IMR-90 (cell line): ENCODE measurements at regions not wholly inside any gene's neighbourhood (a gene's known extent, or its start where the extent isn't known, plus 50 kb on each side); places are given as distances from the start of the nearest gene placed in this dataset.

ENCODE experiments used
- BHLHE40 ChIP-seq: fragments of 150-350 bp; IDR thresholded peaks from 2 replicates; pipeline ENCODE4 v1.6.1; 2016; ENCODE audit warnings: mild to moderate bottlenecking, low read depth, low read length
- CEBPB ChIP-seq: IDR thresholded peaks from 2 replicates; pipeline ENCODE4 v1.6.1; 2012; ENCODE audit warnings: low read depth, low read length, improper control_type of control experiment
- FOS ChIP-seq: fragments of 150-350 bp; IDR thresholded peaks from 2 replicates; pipeline ENCODE4 v1.6.1; 2016; ENCODE audit warnings: low read depth, low read length
- MAFK ChIP-seq: IDR thresholded peaks from 2 replicates; pipeline ENCODE4 v1.6.1; 2012; ENCODE audit warnings: low read depth, low read length, improper control_type of control experiment
- MXI1 ChIP-seq: IDR thresholded peaks from 2 replicates; pipeline ENCODE4 v1.6.1; 2012; ENCODE audit warnings: low read depth, mild to moderate bottlenecking, low read length, moderate library complexity, borderline replicate concordance
- POLR2A ChIP-seq: IDR thresholded peaks from 2 replicates; pipeline ENCODE4 v1.6.1; 2012; ENCODE audit warnings: mild to moderate bottlenecking, low read depth, low read length
- RAD21 ChIP-seq: IDR thresholded peaks from 2 replicates; pipeline ENCODE4 v1.6.1; 2012; ENCODE audit warnings: low read length, improper control_type of control experiment
- RCOR1 ChIP-seq: IDR thresholded peaks from 2 replicates; pipeline ENCODE4 v1.6.1; 2012; ENCODE audit warnings: mild to moderate bottlenecking, low read length, improper control_type of control experiment; ENCODE audit not compliant: insufficient replicate concordance
- RFX5 ChIP-seq: IDR thresholded peaks from 2 replicates; pipeline ENCODE4 v1.8.0; 2012; ENCODE audit warnings: low read depth, mild to moderate bottlenecking, low read length, moderate library complexity
- SMC3 ChIP-seq: fragments of 150-350 bp; IDR thresholded peaks from 2 replicates; pipeline ENCODE4 v1.6.1; 2016; ENCODE audit warnings: low read depth, mild to moderate bottlenecking, antibody characterized with exemption, low read length, moderate library complexity
- USF2 ChIP-seq: fragments of 150-350 bp; IDR thresholded peaks from 2 replicates; pipeline ENCODE4 v1.6.1; 2017; ENCODE audit warnings: mild to moderate bottlenecking, antibody characterized with exemption, low read length, low read depth
- TF ChIP-seq, protein P1 (sequence below): conservative IDR thresholded peaks from 2 replicates; pipeline ENCODE4 v1.5.1; 2012; ENCODE audit warnings: mild to moderate bottlenecking, low read depth, low read length, improper control_type of control experiment

DNA sequence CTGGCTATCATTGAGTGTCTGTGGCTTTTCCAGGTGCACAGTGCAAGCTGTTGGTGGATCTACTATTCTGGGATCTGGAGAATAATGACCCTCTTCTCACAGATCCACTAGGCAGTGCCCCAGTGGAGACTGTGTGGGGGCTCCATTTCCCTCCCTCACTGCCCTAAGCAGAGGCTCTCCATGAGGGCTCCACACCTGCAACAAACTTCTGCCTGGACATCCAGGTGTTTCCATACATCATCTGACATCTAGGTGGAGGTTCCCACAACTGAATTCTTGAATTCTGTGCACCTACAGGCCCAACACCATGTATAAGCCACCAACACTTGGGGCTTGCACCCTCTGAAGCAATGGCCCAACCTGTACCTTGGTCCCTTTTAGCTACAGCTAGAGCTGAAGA is 775.4 kb upstream of the CDH2 start:
- TF ChIP-seq POLR2A, result no peak
- TF ChIP-seq, protein P1, sequence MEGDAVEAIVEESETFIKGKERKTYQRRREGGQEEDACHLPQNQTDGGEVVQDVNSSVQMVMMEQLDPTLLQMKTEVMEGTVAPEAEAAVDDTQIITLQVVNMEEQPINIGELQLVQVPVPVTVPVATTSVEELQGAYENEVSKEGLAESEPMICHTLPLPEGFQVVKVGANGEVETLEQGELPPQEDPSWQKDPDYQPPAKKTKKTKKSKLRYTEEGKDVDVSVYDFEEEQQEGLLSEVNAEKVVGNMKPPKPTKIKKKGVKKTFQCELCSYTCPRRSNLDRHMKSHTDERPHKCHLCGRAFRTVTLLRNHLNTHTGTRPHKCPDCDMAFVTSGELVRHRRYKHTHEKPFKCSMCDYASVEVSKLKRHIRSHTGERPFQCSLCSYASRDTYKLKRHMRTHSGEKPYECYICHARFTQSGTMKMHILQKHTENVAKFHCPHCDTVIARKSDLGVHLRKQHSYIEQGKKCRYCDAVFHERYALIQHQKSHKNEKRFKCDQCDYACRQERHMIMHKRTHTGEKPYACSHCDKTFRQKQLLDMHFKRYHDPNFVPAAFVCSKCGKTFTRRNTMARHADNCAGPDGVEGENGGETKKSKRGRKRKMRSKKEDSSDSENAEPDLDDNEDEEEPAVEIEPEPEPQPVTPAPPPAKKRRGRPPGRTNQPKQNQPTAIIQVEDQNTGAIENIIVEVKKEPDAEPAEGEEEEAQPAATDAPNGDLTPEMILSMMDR, result no peak
- no peak for TF ChIP-seq BHLHE40
- no peak for TF ChIP-seq RFX5
- TF ChIP-seq RCOR1, result no peak
- no peak for TF ChIP-seq USF2
- no peak for TF ChIP-seq RAD21
- TF ChIP-seq SMC3, result no peak
- TF ChIP-seq CEBPB, result no peak
- TF ChIP-seq MXI1, result no peak
- TF ChIP-seq MAFK, result no peak
- no peak for TF ChIP-seq FOS
